ENCODE measurements at regions not wholly inside any gene's neighbourhood (a gene's known extent, or its start where the extent isn't known, plus 50 kb on each side); places are given as distances from the start of the nearest gene placed in this dataset.

- Histone ChIP-seq H3K4me3 (no peak overlapping the region), H3K9me3 (no peaks in the 10 kb centered on the region), H3K27me3 (peaks cover 0 to 66% (median 49%) of the 10 kb centered on the region in 7 donors), H3K27ac (no peak overlapping the region), H3K4me1 (no peaks in the 10 kb centered on the region), H3K36me3 (no peaks in the 10 kb centered on the region)
- intact Hi-C loops (cut with DNase I) = no loop called here
- TF ChIP-seq CTCF (IDR thresholded peaks at IDR 0.05) = no peak
- 61 to 68% methylated on average over 8 of the region's 8 CpGs for WGBS, 2 donors
- no peak for DNase-seq
- ATAC-seq = no peak
Measured at GRCh38 chr20:51111290-51111689, 88.4 kb upstream of the KCNG1 start.

- no peaks in the 10 kb centered on the region for H3K36me3 ChIP-seq
- ATAC-seq (no peak), DNase-seq (no peak)
- intact Hi-C loops (cut with DNase I) = no loop called here
- peaks cover 0 to 55% (median 44%) of the 10 kb centered on the region in 7 donors for H3K27me3 ChIP-seq
- H3K4me1 ChIP-seq = no peaks in the 10 kb centered on the region
- no peaks in the 10 kb centered on the region for H3K9me3 ChIP-seq
- no peak for TF ChIP-seq CTCF (IDR thresholded peaks at IDR 0.05)
- no peak overlapping the region for H3K27ac ChIP-seq
- WGBS, 2 donors = 82 to 84% methylated on average over 13 of the region's 13 CpGs
- H3K4me3 ChIP-seq = no peak overlapping the region
Measured at GRCh38 chr20:51108638-51109363, 85.9 kb upstream of the KCNG1 start.

GRCh38 chr20:51106011-51106410 is 83.1 kb upstream of the KCNG1 start:
- H3K27me3 ChIP-seq = peaks cover 0 to 59% (median 30%) of the 10 kb centered on the region in 7 donors
- intact Hi-C loops (cut with DNase I) = no loop called here
- H3K36me3 ChIP-seq = no peaks in the 10 kb centered on the region
- H3K4me1 ChIP-seq = no peaks in the 10 kb centered on the region
- peaks cover 0 to 8% (median 0%) of the 10 kb centered on the region in 11 donors for H3K9me3 ChIP-seq
- TF ChIP-seq CTCF (IDR thresholded peaks at IDR 0.05) = no peak
- WGBS, 2 donors = 85 to 91% methylated on average over 3 of the region's 3 CpGs
- H3K27ac ChIP-seq = no peak overlapping the region
- no peak for DNase-seq
- H3K4me3 ChIP-seq = no peak overlapping the region
- no peak for ATAC-seq

GRCh38 chr20:51104960-51105920 is 82.3 kb upstream of the KCNG1 start:
- TF ChIP-seq CTCF (IDR thresholded peaks at IDR 0.05) = no peak
- Histone ChIP-seq H3K36me3 (no peaks in the 10 kb centered on the region), H3K9me3 (peaks cover 0 to 8% (median 0%) of the 10 kb centered on the region in 11 donors), H3K27me3 (peaks cover 0 to 56% (median 22%) of the 10 kb centered on the region in 7 donors), H3K4me1 (no peaks in the 10 kb centered on the region), H3K4me3 (no peak overlapping the region), H3K27ac (no peak overlapping the region)
- no peak for DNase-seq
- whole genome bisulfite sequencing, 2 donors = 56 to 64% methylated on average over 10 of the region's 10 CpGs
- ATAC-seq = no peak
- intact Hi-C loops (cut with DNase I) = no loop called here

All from heart right ventricle (tissue), 16 donors.